Suprapubic skin (tissue), 4 donors: ENCODE measurements at regions not wholly inside any gene's neighbourhood (a gene's known extent, or its start where the extent isn't known, plus 50 kb on each side); places are given as distances from the start of the nearest gene placed in this dataset.

Source experiments
- DNase-seq, 2 donors: peaks; one replicate each; pipeline ENCODE4 v3.0.0-alpha.2; 2019; ENCODE audit warnings: low spot score in 2 of 2
- H3K27ac ChIP-seq: fragments of 200-600 bp; sonication (generic); one replicate; pipeline ENCODE4 v1.5.1; 2019
- H3K27me3 ChIP-seq: fragments of 200-600 bp; sonication (generic); one replicate; pipeline ENCODE4 v1.5.1; 2019
- H3K36me3 ChIP-seq: fragments of 200-600 bp; sonication (generic); one replicate; pipeline ENCODE4 v1.5.1; 2019
- H3K4me1 ChIP-seq: fragments of 200-600 bp; sonication (generic); one replicate; pipeline ENCODE4 v1.5.1; 2019
- H3K4me3 ChIP-seq: fragments of 200-600 bp; sonication (generic); one replicate; pipeline ENCODE4 v1.5.1; 2019; ENCODE audit warnings: mild to moderate bottlenecking
- H3K9me3 ChIP-seq: fragments of 200-600 bp; sonication (generic); one replicate; pipeline ENCODE4 v1.5.1; 2019
- EP300 ChIP-seq: sonication (generic); formaldehyde crosslinking; IDR thresholded peaks from one replicate; pipeline ENCODE4 v1.6.1; 2017; ENCODE audit warnings: antibody characterized with exemption
- POLR2A ChIP-seq, 2 donors: fragments of 450-650 bp; IDR thresholded peaks; one replicate each; pipeline ENCODE4 v1.6.1; 2017; ENCODE audit warnings: antibody characterized with exemption in 2 of 2, mild to moderate bottlenecking in 2 of 2, moderate library complexity in 2 of 2
- POLR2AphosphoS5 ChIP-seq, 3 donors: sonication (generic); formaldehyde crosslinking; IDR thresholded peaks; one replicate each; pipeline ENCODE4 v1.6.1; 2017; ENCODE audit warnings: antibody characterized with exemption in 3 of 3
- WGBS: methylation state at CpG from one replicate; pipeline ENCODE4 v1.1.5; 2018; 5-methylcytosine and 5-hydroxymethylcytosine counted together
- TF ChIP-seq, protein P1 (sequence below), 2 donors: fragments of 200-600 bp in 1 of 2; fragments of 450-650 bp in 1 of 2; sonication (generic) in 1 of 2; IDR thresholded peaks; one replicate each; pipeline ENCODE4 v1.5.1; 2016 to 2019; ENCODE audit warnings: antibody characterized with exemption in 2 of 2, mild to moderate bottlenecking in 1 of 2, moderate library complexity in 1 of 2

DNA sequence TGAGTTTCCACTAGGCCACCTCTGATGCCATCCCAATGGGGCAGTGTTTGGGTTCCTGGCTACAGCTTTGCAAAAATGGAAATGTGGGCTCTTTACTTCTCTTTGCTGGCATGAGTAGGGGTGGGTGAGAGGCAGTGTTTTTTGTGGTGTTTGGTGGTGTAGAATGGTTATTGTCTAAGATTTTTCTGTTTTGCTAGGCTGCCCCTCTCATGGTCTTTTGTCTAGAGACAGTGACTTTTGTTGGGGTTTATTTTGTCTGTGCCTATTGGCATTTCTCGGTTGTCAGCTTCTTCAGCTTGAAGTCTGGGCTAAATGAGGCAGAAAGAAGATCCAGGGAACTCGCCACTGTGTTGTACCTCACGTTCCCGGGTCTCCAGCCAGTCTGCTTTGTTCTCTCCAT lies 112.1 kb downstream of the CENPF start:
- Histone ChIP-seq H3K27ac (no peak overlapping the region), H3K4me3 (no peak overlapping the region), H3K36me3 (no peaks in the 10 kb centered on the region), H3K4me1 (no peaks in the 10 kb centered on the region), H3K27me3 (no peaks in the 10 kb centered on the region), H3K9me3 (no peaks in the 10 kb centered on the region)
- TF ChIP-seq, protein P1, sequence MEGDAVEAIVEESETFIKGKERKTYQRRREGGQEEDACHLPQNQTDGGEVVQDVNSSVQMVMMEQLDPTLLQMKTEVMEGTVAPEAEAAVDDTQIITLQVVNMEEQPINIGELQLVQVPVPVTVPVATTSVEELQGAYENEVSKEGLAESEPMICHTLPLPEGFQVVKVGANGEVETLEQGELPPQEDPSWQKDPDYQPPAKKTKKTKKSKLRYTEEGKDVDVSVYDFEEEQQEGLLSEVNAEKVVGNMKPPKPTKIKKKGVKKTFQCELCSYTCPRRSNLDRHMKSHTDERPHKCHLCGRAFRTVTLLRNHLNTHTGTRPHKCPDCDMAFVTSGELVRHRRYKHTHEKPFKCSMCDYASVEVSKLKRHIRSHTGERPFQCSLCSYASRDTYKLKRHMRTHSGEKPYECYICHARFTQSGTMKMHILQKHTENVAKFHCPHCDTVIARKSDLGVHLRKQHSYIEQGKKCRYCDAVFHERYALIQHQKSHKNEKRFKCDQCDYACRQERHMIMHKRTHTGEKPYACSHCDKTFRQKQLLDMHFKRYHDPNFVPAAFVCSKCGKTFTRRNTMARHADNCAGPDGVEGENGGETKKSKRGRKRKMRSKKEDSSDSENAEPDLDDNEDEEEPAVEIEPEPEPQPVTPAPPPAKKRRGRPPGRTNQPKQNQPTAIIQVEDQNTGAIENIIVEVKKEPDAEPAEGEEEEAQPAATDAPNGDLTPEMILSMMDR (IDR thresholded peaks at IDR 0.05): no peak
- TF ChIP-seq POLR2AphosphoS5 (IDR thresholded peaks at IDR 0.05): no peak
- TF ChIP-seq POLR2A (IDR thresholded peaks at IDR 0.05): no peak
- no peak for TF ChIP-seq EP300
- 91% methylated on average over 4 of the region's 4 CpGs for WGBS
- no peak for DNase-seq

GRCh38 chr1:214717351-214717750 lies 114.4 kb downstream of the CENPF start:
- Histone ChIP-seq H3K9me3 (no peaks in the 10 kb centered on the region), H3K36me3 (no peaks in the 10 kb centered on the region), H3K27me3 (no peaks in the 10 kb centered on the region), H3K27ac (no peak overlapping the region), H3K4me3 (no peak overlapping the region), H3K4me1 (no peaks in the 10 kb centered on the region)
- 78% methylated on average over 7 of the region's 7 CpGs for WGBS
- no peak for DNase-seq
- TF ChIP-seq POLR2A (IDR thresholded peaks at IDR 0.05) (no peak), POLR2AphosphoS5 (IDR thresholded peaks at IDR 0.05) (no peak), EP300 (no peak)
- TF ChIP-seq, protein P1 (IDR thresholded peaks at IDR 0.05): no peak

DNA sequence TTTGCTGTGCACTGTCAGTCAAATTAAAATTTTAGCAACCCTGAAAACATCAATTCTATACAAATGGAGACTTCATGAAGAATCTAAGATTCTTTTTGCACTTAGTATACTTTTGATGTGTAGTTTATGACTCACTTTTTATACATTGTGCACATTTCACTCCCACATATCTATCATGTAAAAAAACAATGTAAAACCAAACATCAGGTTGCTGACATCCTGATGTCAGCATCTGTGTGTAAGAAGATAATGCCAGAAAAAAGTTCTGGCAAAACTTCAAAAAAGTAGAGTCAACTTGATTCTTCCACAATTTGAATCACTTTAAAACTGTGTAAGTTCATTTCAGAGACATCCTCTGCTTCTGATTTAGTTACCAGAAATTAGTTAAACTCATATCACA lies 115.7 kb downstream of the CENPF start:
- TF ChIP-seq POLR2AphosphoS5 (IDR thresholded peaks at IDR 0.05): no peak
- TF ChIP-seq EP300: no peak
- TF ChIP-seq POLR2A (IDR thresholded peaks at IDR 0.05): no peak
- TF ChIP-seq, protein P1 (IDR thresholded peaks at IDR 0.05): no peak
- no peaks in the 10 kb centered on the region for H3K4me1 ChIP-seq
- no peak overlapping the region for H3K27ac ChIP-seq
- no peaks in the 10 kb centered on the region for H3K9me3 ChIP-seq
- H3K4me3 ChIP-seq: no peak overlapping the region
- H3K27me3 ChIP-seq: no peaks in the 10 kb centered on the region
- H3K36me3 ChIP-seq: no peaks in the 10 kb centered on the region
- no peak for DNase-seq

DNA sequence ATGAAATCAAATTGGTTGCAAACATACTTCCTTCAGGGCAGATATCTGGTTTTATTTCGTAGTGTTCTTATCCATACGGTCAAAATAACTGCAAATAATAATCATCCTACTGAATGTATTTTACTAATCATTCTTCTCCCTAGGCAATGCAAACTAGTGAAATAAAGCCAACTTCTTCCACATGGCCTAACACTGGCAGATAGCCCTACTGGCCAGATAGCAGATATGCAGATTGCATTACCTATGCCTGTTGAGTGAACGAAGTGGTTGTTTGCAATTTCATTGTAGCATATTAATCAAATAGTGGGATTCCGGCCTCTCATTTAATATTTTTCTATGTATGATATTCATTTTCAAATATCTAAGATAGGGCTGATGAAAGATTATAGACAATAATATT lies 116.2 kb downstream of the CENPF start:
- no peaks in the 10 kb centered on the region for H3K27me3 ChIP-seq
- no peaks in the 10 kb centered on the region for H3K4me1 ChIP-seq
- H3K9me3 ChIP-seq: no peaks in the 10 kb centered on the region
- no peak for TF ChIP-seq POLR2AphosphoS5 (IDR thresholded peaks at IDR 0.05)
- TF ChIP-seq, protein P1 (IDR thresholded peaks at IDR 0.05): no peak
- TF ChIP-seq POLR2A (IDR thresholded peaks at IDR 0.05): no peak
- no peak for TF ChIP-seq EP300
- H3K27ac ChIP-seq: no peak overlapping the region
- no peaks in the 10 kb centered on the region for H3K36me3 ChIP-seq
- no peak overlapping the region for H3K4me3 ChIP-seq
- DNase-seq: no peak
- WGBS: 63% methylated on average over 4 of the region's 4 CpGs

- H3K27ac ChIP-seq: no peak overlapping the region
- H3K4me3 ChIP-seq: no peak overlapping the region
- H3K27me3 ChIP-seq: no peaks in the 10 kb centered on the region
- H3K4me1 ChIP-seq: no peaks in the 10 kb centered on the region
- DNase-seq: no peak
- no peaks in the 10 kb centered on the region for H3K36me3 ChIP-seq
- no peaks in the 10 kb centered on the region for H3K9me3 ChIP-seq
- TF ChIP-seq POLR2A (IDR thresholded peaks at IDR 0.05) (no peak), POLR2AphosphoS5 (IDR thresholded peaks at IDR 0.05) (no peak), EP300 (no peak)
- TF ChIP-seq, protein P1 (IDR thresholded peaks at IDR 0.05): no peak
- 36% methylated on average over 1 of the region's 1 CpG for WGBS
These were observed 117.6 kb downstream of the CENPF start for GRCh38 chr1:214720561-214720960.
